ENCODE measurements at regions not wholly inside any gene's neighbourhood (a gene's known extent, or its start where the extent isn't known, plus 50 kb on each side); places are given as distances from the start of the nearest gene placed in this dataset.

DNA sequence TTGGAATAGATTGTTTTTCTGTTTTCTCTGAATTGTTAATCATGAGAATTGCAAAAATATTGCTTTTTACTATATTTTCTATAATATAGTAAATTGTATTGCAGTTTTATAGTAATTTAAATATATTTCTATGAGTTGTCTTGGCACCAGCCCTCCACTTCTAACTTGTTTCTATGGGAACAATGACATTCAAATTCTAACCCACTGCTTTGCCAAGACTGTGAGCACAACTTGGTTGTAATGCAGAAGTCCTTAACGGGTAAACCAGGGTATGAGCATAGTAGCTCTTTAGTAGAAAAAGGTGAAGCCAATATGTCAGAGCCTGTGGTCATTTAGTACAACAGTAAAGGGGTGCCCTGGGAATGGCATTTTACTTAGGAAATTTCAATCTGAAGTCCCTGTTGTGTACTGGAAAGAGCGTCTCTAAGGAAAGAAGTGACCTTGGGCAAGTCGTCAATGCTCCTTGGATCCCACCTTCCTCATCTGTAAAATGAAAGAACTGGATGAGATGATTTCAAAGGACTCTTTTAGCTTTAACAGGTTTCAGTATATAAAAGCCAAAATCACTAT lies 283.3 kb downstream of the ATP23 start:
- TF ChIP-seq CTCF (IDR thresholded peaks at IDR 0.05; ENCODE audit: insufficient read depth, low read length, severe bottlenecking) = no peak
- Histone ChIP-seq H3K36me3 (ENCODE audit: control insufficient read depth, insufficient read depth, low read length) (no peaks in the 10 kb centered on the region), H3K4me3 (ENCODE audit: low read depth, low read length) (no peak overlapping the region), H3K27me3 (ENCODE audit: control insufficient read depth, insufficient read depth, low read length) (no peaks in the 10 kb centered on the region)
- FAIRE-seq = no peak
- no peak for DNase-seq (ENCODE audit: low read depth)

DNA sequence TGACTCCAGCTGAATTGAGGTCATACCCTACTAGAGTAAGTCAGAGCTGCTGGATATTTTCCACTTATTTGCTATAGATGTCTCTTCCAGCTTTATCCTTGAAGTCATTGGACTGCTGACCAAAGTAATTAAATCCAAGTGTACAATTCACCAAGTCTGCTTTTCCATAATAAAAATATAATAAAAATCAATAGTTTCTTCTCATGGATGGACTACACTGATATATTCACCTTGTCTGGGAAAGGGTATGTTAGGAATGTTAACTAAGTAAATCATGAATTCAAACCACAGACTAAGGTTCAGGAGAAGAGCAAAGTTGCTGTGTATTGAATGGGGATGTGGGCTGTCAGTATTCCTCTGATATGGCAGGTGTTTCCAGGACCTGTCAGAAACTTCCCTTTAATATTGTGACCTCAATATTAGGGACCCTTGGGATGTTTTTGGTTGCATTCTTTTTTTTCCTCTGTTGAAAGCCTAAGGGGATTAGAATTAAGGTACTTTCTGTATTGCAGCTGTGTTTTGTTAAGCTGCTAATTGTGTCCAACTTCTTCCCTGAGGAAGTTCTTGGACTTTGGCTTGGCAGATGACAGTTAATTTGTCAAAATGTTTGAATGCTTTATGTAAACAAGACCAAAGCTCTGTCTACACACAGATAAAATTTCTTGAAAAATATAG lies 284.0 kb downstream of the ATP23 start:
- no peak for TF ChIP-seq CTCF (IDR thresholded peaks at IDR 0.05; ENCODE audit: insufficient read depth, low read length, severe bottlenecking)
- FAIRE-seq = no peak
- Histone ChIP-seq H3K27me3 (ENCODE audit: control insufficient read depth, insufficient read depth, low read length) (no peaks in the 10 kb centered on the region), H3K4me3 (ENCODE audit: low read depth, low read length) (no peak overlapping the region), H3K36me3 (ENCODE audit: control insufficient read depth, insufficient read depth, low read length) (no peaks in the 10 kb centered on the region)
- DNase-seq (ENCODE audit: low read depth) = no peak

DNA sequence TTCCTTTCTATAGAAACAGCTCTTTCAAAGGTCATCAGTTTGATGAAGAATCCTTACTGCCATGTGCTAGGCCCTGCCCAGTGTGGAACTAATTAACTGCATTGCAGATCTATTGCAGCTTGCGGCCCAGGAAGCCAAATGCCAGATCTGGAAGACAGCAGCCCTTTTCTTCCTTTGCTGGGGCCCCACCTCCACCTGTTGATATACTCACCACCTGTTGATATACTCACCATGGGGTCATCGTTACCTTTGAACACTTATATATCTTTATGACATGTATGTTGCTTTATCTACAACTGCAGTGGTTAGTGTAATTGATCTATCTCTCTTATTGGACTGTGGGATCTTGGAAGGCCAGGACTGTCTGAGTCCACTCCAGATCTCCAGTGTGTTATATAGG lies 292.5 kb downstream of the ATP23 start:
- Histone ChIP-seq H3K36me3 (ENCODE audit: control insufficient read depth, insufficient read depth, low read length) (no peaks in the 10 kb centered on the region), H3K4me3 (ENCODE audit: low read depth, low read length) (no peak overlapping the region), H3K27me3 (ENCODE audit: control insufficient read depth, insufficient read depth, low read length) (no peaks in the 10 kb centered on the region)
- DNase-seq (ENCODE audit: low read depth) = no peak
- no peak for TF ChIP-seq CTCF (IDR thresholded peaks at IDR 0.05; ENCODE audit: insufficient read depth, low read length, severe bottlenecking)
- no peak for FAIRE-seq

- Histone ChIP-seq H3K36me3 (ENCODE audit: control insufficient read depth, insufficient read depth, low read length) (no peaks in the 10 kb centered on the region), H3K4me3 (ENCODE audit: low read depth, low read length) (no peak overlapping the region), H3K27me3 (ENCODE audit: control insufficient read depth, insufficient read depth, low read length) (no peaks in the 10 kb centered on the region)
- FAIRE-seq (no peak), DNase-seq (ENCODE audit: low read depth) (no peak)
- no peak for TF ChIP-seq CTCF (IDR thresholded peaks at IDR 0.05; ENCODE audit: insufficient read depth, low read length, severe bottlenecking)
Observed at GRCh38 chr12:58238411-58238810, 297.0 kb downstream of the ATP23 start.

GRCh38 chr12:58241099-58241498 lies 299.7 kb downstream of the ATP23 start:
- DNase-seq (ENCODE audit: low read depth) (no peak), FAIRE-seq (no peak)
- Histone ChIP-seq H3K27me3 (ENCODE audit: control insufficient read depth, insufficient read depth, low read length) (no peaks in the 10 kb centered on the region), H3K4me3 (ENCODE audit: low read depth, low read length) (no peak overlapping the region), H3K36me3 (ENCODE audit: control insufficient read depth, insufficient read depth, low read length) (no peaks in the 10 kb centered on the region)
- no peak for TF ChIP-seq CTCF (IDR thresholded peaks at IDR 0.05; ENCODE audit: insufficient read depth, low read length, severe bottlenecking)

All from bronchial epithelial cell (primary cell).